ENCODE measurements at regions not wholly inside any gene's neighbourhood (a gene's known extent, or its start where the extent isn't known, plus 50 kb on each side); places are given as distances from the start of the nearest gene placed in this dataset.
"Not testable (repeated sequence)": the region's sequence is repeated elsewhere in the genome, so short reads cannot be mapped to it uniquely, and the experiment has no call there.

DNA sequence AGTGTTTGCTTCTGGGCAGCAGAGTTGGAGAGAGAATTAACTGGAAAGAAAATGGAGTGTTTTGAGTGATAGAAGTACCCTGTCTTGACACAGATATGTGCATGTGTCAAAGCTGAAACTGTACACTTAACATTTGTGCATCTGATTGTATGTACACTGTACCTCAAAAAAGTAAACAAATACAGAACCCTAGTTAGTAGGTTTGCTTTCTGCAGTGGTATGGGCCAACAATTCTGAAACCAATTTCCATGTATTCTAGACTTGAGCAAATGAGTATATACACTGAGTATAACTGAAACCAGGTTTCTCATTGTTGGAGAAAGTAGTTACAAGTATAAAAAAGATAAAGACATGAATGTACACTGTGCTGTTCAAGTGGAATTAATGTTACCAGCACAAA is 52.4 kb downstream of the ELAPOR2 start:
- no peak for DNase-seq

DNA sequence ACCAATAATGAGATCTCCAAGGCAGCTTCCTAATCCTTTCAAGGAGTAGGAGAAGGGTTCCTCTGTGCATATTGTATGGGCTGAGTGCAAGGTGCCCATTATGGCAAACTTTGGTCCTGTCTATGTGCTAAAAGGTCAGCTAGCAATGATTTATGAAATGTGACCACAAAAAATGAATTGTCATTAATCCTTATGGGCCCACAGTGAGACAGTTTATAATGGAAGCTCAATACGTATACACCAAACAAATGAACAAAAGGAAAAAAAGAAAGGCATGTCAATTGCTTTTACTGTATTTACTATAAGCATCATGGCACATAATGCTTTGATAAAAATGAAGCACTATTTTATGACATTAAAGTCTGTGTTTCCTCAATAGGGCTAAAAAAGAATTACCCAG is 54.5 kb downstream of the ELAPOR2 start:
- DNase-seq, result no peak

DNA sequence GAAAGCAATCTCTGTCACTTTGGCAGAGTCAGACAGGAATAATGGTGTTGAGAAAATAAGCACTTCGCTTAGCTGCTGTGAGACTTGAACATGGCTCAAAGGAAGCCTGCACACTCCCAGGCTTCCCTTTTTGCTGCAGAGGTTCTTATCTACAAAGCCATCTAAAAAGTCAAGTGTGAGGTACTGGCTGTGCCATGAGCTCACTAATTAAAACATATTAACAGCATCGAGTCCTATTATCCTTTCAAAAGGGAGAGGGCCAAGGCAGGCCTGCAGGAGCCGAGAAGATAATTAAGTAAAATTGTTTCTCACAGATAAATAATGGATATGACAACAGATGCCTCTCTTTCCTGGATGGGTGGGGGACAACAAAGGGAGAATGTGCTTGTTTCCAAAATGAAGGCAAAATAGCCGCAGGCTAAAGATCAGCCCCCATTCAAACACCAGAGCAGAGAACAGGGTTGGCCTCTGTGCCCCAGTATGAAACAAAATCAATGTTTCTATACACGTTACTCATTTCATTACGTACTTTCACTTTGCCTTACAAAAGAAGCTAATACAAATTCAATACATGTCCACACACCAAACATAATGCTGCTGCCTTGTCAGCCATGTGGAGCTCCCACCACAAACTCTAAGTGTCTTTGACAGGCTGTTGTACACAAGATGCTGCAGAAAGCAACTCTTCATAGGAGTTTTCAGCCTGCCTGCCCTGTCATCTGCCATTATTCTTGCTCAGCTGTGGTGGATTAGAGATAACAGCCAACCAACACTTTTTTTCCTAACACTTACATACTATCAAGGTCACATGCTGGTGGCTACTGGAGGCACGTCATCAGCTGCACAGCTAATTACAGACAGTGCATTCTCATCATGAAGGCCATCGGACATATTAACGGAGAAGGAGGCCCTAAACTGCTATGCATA is 55.3 kb downstream of the ELAPOR2 start:
- no peak for DNase-seq

GRCh38 chr7:87001214-87001613 is 58.2 kb downstream of the ELAPOR2 start:
- DNase-seq, result no peak

GRCh38 chr7:87000344-87000743 is 59.1 kb downstream of the ELAPOR2 start:
- DNase-seq, result no peak

DNA sequence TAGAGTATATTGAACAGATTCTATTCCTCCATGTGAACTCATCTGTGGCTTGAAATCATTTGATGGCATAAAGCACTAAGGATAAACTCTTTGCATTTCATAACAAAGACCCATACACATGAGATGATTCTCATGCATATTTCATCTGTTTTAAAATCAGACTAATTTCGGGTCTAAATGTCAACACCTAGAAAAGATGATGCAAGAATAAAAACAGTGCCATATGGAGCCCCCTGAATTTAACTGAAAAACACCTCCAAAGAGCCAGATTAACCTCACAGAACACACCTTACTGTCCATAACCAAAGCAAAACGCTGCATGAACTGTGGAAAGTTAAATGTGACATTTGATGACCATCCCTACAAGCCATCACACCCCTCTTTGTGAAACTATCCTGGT is 59.7 kb downstream of the ELAPOR2 start:
- no peak for DNase-seq

DNA sequence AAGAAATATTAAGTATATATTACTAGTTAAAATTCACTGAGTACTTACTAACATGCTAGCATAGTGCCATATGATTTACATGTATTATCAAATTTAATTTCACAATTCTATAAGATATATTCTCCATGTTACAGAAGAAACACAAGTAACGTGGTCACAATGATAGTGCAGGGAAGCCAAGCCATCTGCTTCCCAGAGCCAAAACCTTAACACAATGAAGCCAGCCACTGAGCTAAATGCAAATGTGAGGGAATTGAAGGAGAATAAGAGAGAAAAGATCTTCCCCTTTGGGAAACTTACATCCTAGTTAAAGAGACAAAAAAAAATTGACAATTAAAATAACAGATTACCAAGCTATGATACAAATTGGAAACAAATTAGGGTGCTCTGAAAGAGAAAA is 63.6 kb downstream of the ELAPOR2 start:
- DNase-seq, result no peak

DNA sequence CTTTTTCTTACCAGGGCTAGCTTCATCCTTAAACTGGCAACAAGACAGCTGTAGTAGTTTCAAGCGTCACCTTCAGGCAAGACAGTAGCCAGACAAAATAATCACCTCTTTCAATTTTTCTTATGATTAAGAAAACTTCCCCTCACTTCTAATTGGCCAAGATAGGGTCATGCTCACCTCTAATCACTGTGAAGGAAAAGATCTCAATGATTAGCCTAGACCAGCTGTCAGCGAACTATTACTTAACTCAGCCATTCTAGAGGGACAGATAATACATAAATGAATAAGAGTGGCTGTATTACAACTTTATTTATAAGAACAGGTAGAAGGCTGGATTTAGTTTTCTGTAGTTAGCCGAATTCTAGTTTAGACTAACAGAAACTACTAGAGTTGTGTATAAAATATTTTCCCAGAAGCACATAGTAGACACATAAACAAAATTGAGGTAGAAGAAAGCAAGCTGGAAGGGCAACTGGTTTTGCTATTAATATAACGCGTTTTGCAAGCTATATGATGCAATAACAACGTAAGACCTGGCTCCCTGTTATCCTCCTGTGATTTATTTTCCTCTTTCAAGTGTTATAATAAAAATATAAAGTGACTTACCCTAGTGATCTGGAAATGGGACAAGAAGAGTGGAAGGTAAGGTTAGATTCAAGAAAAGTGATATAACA is 64.3 kb downstream of the ELAPOR2 start:
- DNase-seq, result no peak

- DNase-seq, result peak; percentile 2
Observed at GRCh38 chr7:86991771-86992191, 67.7 kb downstream of the ELAPOR2 start.

- no peak for DNase-seq
Observed at GRCh38 chr7:86991093-86991769, 68.2 kb downstream of the ELAPOR2 start.

- DNase-seq, result no peak
Observed at GRCh38 chr7:86989407-86989806, 70.0 kb downstream of the ELAPOR2 start.

DNA sequence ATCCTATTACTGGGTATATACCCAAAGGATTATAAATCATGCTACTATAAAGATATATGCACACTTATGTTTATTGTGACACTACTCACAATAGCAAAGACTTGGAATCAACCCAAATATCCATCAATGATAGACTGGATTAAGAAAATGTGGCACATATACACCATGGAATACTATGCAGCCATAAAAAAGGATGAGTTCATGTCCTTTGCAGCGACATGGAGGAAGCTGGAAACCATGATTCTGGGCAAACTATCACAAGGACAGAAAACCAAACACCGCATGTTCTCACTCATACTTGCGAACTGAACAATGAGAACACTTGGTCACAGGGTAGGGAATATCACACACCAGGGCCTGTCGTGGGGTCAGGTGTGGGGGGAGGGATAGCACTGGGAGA is 71.6 kb downstream of the ELAPOR2 start:
- DNase-seq, result not testable (repeated sequence)

DNA sequence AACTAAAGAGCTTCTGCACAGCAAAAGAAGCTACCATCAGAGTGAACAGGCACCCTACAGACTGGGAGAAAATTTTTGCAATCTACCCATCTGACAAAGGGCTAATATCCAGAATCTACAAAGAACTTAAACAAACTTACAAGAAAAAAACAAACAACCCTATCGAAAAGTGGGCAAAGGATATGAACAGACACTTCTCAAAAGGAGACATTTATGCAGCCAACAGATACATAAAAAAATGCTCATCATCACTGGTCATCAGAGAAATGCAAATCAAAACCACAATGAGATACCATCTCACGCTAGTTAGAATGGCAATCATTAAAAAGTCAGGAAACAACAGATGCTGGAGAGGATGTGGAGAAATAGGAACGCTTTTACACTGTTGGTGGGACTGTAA is 72.1 kb downstream of the ELAPOR2 start:
- not testable (repeated sequence) for DNase-seq

DNA sequence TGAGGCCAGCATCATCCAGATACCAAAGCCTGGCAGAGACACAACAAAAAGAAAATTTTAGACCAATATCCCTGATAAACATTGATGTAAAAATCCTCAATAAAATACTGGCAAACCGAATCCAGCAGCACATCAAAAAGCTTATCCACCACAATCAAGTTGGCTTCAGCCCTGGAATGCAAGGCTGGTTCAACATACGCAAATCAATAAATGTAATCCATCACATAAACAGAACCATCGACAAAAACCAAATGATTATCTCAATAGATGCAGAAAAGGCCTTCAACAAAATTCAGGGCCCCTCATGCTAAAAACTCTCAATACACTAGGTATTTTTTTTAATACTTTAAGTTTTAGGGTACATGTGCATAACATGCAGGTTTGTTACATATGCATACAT is 74.1 kb downstream of the ELAPOR2 start:
- not testable (repeated sequence) for DNase-seq

DNA sequence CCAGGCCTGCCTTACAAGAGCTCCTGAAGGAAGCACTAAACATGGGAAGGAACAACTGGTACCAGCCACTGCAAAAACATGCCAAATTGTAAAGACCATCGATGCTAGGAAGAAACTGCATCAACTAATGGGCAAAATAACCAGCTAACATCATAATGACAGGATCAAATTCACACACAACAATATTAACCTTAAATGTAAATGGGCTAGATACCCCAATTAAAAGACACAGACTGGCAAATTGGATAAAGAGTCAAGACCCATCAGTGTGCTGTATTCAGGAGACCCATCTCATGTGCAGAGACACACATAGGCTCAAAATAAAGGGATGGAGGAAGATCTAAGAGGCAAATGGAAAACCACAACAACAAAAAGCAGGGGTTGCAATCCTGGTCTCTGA is 75.8 kb downstream of the ELAPOR2 start:
- not testable (repeated sequence) for DNase-seq

- DNase-seq, result not testable (repeated sequence)
Observed at GRCh38 chr7:86981937-86982336, 77.5 kb downstream of the ELAPOR2 start.

DNA sequence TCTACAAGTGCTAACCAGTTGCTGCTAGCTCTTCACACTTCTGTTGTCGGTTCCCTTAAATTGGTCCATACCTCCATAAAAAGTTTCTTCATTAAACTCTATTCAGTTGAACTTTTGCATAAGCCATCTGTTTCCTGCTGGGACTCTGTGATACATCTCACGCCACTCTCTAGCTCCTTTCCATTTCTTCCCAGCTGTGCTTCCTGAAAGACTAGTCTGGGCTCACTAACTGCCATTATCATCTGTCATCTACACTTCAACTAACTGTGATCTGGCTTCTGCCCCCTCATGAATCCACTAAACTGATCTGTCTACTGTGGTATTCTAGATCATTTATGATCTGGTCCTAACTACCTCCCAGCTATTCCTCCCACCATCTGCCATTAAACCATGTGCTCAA is 78.3 kb downstream of the ELAPOR2 start:
- DNase-seq, result no peak

GRCh38 chr7:86980223-86980622 is 79.2 kb downstream of the ELAPOR2 start:
- DNase-seq, result no peak

DNA sequence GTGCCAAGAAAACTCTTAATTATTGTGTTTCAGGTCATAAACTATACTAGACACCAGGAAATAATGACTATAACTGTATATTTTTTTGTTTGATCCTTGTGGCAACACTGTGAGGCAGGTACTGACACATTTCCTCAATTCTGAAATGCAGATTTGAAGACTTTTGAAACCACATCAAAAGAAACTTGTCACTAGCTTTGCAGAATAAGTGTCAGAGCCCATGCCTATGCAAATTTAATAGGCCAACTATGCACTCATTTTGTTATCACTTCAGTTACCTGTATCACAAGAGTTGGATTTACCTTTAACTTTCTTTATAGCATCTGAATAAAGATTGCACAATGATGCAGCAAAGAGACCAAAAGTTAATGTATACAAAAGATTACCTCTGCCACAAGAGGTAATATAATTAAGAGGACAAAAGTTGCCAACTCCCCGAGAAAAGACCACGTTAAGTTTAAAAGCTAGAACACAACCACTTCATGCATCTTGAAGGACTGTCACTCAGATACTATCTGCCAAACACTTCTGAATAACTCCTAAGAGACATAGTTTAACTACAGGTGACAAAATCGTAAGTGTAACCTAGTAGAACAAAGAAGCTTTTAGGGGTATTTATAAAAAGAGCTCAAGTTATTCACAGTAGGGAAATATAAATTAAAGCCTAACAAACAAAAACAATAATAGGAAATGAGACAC is 80.5 kb downstream of the ELAPOR2 start:
- no peak for DNase-seq

DNA sequence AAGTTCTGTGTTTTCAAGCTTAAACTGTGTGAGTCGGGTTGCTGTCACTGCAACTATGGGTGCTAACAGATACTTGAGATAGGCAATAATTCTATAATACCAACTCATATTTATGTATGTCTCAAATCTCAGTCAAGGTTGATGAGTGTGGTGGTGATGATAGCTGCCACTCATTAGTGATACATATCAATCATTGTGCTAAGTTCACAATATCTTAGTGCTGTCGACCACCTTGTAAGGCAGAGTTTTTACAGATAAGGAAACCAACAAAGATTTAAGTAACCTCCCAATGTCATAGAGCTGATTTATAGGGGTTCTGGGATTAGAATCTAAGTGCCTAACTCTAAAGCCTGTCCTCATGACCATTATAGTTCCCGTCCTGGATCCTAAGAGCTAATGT is 82.5 kb downstream of the ELAPOR2 start:
- DNase-seq, result no peak

GRCh38 chr7:86975914-86976313 is 83.5 kb downstream of the ELAPOR2 start:
- no peak for DNase-seq

- no peak for DNase-seq
Observed at GRCh38 chr7:86975449-86975848, 84.0 kb downstream of the ELAPOR2 start.

Measured in left kidney (tissue), 1 donor.